ENCODE measurements at regions not wholly inside any gene's neighbourhood (a gene's known extent, or its start where the extent isn't known, plus 50 kb on each side); places are given as distances from the start of the nearest gene placed in this dataset.

DNA sequence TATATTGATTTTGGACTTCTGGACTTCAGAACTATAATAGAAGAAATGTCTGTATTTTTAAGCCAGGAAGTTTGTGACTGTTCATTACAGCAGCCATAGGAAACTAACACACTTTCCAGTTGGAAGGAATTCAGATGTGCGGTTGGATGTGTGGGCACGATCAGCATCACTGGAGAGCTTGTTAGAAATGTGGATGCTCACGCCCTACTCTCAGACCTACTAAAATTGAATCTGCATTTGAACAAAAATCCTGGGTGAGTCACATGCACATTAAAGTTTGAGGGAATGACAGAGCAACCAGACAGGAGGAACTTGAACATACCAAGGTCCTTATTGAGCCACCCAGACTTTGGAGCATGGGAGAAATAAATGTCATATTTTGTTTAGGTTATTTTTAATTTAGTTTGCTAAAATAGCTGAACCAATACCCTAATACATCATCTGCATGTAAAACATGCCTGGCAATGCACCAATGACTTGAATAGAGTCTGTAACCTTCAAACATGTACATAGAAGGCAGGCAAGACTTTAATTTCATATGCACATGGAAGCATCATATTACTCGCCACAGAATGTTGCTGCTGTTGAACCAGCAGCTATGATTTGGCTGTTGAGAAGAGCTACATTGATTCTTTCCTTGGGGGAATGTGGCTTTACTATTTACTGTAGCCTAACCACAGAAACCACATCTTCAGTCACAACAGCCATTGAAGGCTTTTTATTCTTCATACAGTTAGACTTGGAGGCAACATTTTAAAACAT is 346.2 kb downstream of the BARHL2 start:
- no peak for TF ChIP-seq POLR2A (IDR thresholded peaks at IDR 0.05)
- no peak for TF ChIP-seq CTCF (IDR thresholded peaks at IDR 0.05)

Data from ovary (tissue), 3 donors.